ENCODE measurements at regions not wholly inside any gene's neighbourhood (a gene's known extent, or its start where the extent isn't known, plus 50 kb on each side); places are given as distances from the start of the nearest gene placed in this dataset.
"Not testable (repeated sequence)": the region's sequence is repeated elsewhere in the genome, so short reads cannot be mapped to it uniquely, and the experiment has no call there.

DNA sequence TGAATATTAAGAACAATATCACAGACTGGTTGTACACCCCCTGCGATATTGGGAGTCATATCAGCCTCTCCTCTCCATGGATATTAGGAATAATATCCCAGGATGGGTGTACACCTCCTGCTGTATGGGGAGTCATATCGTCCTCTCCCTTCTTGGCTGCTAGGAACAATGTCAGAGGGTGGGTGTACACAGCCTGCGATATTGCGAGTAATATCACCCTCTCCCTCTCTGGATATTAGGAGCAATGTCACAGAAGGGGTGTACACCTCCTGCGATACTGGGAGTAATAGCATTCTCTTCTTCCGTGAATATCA lies 69.8 kb upstream of the HMX1 start:
- not testable (repeated sequence) for ATAC-seq; H3K36me3 Mint-ChIP-seq; H3K9me3 Mint-ChIP-seq; H3K27ac Mint-ChIP-seq; DNase-seq (ENCODE audit: low spot score in 2 of 2)

DNA sequence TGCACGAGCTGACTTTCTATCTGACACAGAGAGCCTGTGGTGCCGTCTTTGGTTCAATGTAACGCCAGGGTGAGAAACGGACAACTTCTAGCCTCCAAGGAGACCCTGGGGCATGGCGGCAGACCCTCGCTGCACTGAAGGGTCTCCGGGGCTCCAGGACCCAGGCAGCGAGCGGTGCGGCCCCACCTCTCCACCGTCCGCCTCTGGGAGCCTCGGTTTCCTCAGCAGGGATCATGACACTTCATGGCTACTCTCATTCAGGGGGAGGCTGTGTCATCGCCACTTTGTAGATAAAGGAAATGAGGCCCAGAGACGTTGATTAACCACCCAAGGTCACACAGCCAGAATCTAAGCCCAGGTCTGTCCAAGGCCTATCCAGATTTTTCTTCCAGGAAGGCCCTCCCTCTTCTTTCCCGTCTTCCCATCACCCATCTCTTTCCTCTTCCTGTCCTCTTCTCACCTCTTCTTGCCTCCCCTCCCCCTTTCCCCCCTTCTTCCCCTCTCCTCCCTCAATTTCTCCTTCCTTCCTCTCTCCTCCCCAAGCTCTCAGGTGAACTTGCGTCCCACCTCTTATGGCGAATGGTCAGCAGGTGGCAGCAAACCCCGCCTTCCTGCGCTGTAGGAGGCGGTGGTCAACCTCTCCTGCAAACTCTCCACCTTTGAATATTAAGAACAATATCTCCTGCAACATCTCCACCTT lies 69.3 kb upstream of the HMX1 start:
- no peak overlapping the region for H3K27ac Mint-ChIP-seq

DNA sequence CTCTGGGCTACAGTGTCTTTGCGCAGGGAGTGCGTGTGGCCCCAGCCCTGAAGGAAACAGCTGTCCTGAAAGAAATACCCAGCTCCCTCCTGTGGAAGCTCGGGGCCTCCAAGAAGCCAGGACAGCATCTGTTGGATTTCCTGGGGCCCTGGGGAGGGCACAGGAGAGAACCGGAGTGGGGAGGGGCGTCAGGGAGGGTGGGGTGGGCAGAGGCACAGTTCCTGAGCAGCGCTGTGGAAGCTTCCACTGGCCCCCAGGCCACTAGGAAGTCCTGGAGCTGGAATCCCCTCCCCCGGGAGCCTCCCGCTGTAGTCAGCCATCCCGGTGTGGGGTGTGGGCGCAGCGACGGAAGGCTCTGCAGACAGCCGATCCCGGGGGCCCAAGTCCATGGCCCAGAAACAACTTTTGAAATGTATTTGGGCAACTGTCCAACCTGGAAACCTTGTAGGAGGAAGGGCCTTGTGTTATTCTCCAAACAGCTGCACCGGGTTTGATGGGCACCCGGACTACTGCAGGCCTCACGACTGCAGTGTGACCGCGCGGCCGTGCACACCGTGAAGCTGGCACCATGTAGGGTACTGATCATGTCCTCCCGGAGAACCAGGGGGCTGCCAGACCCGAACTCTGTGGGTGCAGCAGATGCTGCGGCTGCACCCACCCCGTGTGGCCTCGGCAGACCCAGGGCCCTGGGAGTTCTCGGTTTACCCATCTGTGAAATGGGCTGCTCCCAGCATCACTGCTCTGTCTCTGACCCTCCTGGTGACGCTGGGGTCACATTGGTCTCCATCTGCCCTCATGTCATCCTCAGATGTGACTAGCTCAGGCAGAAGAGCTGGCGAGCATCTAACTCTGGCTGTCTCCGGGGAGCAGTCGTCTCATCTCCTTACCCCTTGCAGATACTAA lies 68.5 kb upstream of the HMX1 start:
- no peaks in the 10 kb centered on the region for H3K36me3 Mint-ChIP-seq
- no peaks in the 10 kb centered on the region for H3K9me3 Mint-ChIP-seq
- H3K27ac Mint-ChIP-seq = no peak overlapping the region
- no peak for DNase-seq (ENCODE audit: low spot score in 2 of 2)
- ATAC-seq = peak in 1 of 2 donors; percentile 30

More for the DNA sequence above, 69.3 kb upstream of the HMX1 start:
- ATAC-seq (peak; percentile 29 to 30), DNase-seq (ENCODE audit: low spot score in 2 of 2) (no peak)
- Mint-ChIP-seq H3K36me3 (no peaks in the 10 kb centered on the region), H3K9me3 (no peaks in the 10 kb centered on the region)

DNA sequence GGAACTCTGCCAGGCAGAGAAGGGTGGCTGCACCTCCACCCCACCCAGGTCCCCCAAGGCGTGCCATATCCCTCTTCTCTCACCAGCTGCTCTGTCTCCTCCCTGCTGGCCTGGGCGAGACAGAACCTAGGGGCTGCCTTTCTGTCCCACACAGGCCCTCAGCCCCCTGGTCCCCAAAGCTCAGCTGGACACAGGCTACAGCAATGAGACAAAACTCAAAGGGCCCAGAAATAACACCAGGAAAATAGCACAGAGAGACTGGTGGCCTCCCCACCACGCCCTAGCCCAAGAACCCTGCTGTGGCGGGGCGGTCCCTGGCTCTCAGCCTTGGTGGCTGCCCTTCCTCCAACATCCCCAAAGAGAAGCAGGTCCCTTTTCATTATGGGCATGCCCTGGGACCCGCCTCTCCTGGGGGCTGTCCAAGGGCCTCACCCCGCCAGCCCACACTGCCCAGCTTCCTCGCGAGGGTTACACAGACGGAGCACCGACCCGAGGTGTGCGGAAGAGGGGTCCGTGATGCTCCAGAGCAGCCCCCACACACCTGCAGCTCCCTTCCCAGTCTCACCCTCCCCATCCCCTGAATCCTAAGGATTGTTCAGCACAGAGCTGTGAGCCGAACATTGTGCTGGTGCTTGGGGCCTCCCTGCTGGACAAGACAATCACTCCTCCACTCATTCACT lies 67.7 kb upstream of the HMX1 start:
- Mint-ChIP-seq H3K36me3 (no peaks in the 10 kb centered on the region), H3K9me3 (no peaks in the 10 kb centered on the region), H3K27ac (no peak overlapping the region)
- no peak for ATAC-seq
- DNase-seq (ENCODE audit: low spot score in 2 of 2) = no peak

DNA sequence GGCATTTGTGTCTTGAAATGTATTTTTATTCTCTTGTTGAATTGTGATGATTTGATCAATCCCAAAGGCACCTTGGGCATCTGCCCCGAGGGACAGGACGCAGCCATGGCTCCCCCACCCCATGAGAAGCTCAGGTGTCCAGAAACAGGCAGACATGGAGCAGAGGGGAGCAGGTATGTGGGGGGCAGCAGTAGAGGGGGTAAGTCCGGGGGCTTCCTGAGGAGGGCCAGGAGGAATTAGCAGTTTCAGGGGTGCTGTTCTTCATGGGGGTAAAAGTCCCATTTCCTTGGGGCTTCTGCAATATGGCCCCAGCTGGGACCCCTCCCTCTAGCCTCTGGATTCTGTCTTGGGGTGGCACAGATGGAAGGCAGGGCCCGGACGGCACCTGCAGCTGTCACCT lies 67.0 kb upstream of the HMX1 start:
- no peaks in the 10 kb centered on the region for H3K36me3 Mint-ChIP-seq
- peaks cover 0 to 6% of the 10 kb centered on the region in 2 donors for H3K9me3 Mint-ChIP-seq
- H3K27ac Mint-ChIP-seq = no peak overlapping the region

DNA sequence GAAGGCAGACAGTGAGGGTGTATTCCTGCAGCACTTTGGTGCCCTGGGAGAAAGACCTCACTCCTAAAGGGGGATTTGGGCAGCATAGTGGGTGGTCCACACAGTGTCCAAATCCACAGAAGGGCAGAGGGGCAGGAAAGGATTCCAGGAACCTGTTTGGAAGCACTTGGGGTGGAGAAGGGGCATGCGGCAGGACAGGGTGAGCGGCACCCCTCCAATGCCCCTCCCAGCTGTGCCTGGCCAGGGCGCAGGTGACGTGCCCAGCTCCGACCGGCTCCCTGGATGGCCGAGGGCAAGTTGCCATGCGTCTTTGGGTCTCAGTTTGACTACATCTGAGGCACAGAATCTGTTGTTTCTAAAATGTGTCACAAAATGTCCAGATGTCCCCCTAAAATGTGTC lies 66.5 kb upstream of the HMX1 start:
- Mint-ChIP-seq H3K36me3 (no peaks in the 10 kb centered on the region), H3K27ac (no peak overlapping the region), H3K9me3 (peaks cover 0 to 6% of the 10 kb centered on the region in 2 donors)
- no peak for DNase-seq (ENCODE audit: low spot score in 2 of 2)
- no peak for ATAC-seq

More for the DNA sequence above, 67.0 kb upstream of the HMX1 start:
- ATAC-seq = no peak
- DNase-seq (ENCODE audit: low spot score in 2 of 2) = no peak

DNA sequence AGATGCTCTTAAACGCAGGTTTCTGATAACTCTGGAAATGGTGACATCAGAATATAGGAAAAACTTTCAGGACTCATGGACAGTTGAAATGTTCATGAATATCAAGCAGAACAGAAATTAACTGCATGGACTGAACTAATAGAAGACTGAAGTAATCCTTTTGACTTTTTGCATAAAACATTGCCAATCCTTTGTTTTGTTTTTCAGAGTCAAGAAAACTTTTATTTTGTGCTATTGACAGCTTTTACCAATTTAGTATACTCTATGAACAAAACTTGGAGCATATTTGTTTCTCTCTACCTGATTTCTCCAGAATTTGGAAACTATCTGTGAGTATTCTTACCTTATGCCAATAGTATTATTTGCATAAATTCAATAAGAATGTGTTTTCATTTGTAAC lies 61.2 kb upstream of the HMX1 start:
- ATAC-seq (no peak), DNase-seq (ENCODE audit: low spot score in 2 of 2) (no peak)
- Mint-ChIP-seq H3K9me3 (peaks cover 0 to 6% of the 10 kb centered on the region in 2 donors), H3K27ac (no peak overlapping the region), H3K36me3 (no peaks in the 10 kb centered on the region)

DNA sequence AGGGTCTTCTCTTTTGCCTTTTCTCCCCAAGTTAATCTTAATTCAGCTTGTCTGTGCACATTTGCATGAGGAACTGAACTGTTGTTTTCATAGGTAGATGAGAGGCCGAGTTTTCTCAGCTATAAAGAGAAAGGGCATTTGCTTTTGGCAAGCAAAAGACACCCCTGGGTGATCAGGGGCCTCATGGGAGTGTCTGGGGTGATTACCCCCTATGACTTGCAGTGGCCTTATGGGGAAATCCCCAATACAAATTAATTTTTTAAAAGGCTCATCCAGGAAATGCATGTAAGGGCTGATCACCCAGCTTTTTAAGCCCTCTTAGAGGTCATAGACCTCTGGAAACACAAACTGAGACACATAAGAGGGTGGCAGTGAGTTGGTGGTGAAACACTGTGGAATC lies 56.4 kb upstream of the HMX1 start:
- ATAC-seq = no peak
- H3K9me3 Mint-ChIP-seq = peaks cover 3 to 18% of the 10 kb centered on the region in 2 donors
- H3K36me3 Mint-ChIP-seq = peaks cover 5 to 6% of the 10 kb centered on the region in 2 donors
- H3K27ac Mint-ChIP-seq = no peak overlapping the region
- no peak for DNase-seq (ENCODE audit: low spot score in 2 of 2)

DNA sequence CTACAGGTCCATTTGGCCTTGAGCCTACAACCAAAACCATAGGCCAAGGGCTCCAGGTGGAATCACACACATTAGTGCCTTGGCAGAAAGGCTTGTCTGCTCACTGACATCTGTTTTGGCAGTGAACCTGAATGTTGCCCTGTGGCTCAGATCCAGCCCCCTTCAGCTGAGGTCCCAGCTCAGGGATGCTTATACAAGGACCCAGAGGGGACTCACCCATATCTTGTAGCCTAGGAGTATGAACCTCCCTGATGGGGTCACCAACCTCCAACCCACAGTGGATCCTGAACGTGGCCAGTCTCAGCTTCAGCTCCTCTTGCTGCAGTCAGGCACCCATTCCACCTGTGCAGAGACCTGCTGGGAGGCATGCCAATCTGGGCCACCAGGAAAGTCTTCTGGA lies 50.8 kb upstream of the HMX1 start:
- DNase-seq (ENCODE audit: low spot score in 2 of 2) (peak in 1 of 2 donors; percentile 1), ATAC-seq (no peak)
- no peak overlapping the region for H3K27ac Mint-ChIP-seq
- H3K9me3 Mint-ChIP-seq = peaks cover 3 to 18% of the 10 kb centered on the region in 2 donors
- H3K36me3 Mint-ChIP-seq = peaks cover 7 to 10% of the 10 kb centered on the region in 2 donors

DNA sequence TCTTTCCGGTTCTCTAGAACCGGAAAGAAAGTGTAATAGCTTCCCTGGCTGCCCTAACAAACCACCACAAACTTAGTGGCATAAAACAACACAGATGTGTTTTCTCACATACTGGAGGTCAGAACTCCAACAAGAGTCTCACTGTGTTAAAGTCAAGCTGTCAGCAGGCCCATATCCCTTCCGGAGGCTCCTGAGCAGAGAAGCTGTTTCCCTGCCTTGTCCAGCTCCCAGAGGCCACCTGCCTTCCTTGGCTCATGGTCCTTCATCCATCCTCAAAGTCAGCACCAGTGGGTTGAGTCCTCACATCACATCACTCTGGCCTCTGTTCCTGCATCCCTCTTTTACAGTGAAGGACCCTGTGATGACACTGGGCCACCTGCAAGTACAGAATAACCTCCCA lies 49.8 kb upstream of the HMX1 start:
- peaks cover 7 to 10% of the 10 kb centered on the region in 2 donors for H3K36me3 Mint-ChIP-seq
- H3K9me3 Mint-ChIP-seq = peaks cover 3 to 13% of the 10 kb centered on the region in 2 donors
- DNase-seq (ENCODE audit: low spot score in 2 of 2) (no peak), ATAC-seq (no peak)
- no peak overlapping the region for H3K27ac Mint-ChIP-seq

Data from activated naive CD4-positive, alpha-beta T cell treated with anti-CD3 and anti-CD28 coated beads, Interleukin-2, amount 50 U/mL, for 72 hours (primary cell).